HG03342 (cell line): ENCODE measurements at regions not wholly inside any gene's neighbourhood (a gene's known extent, or its start where the extent isn't known, plus 50 kb on each side); places are given as distances from the start of the nearest gene placed in this dataset.

Experiments used
- ATAC-seq: cut with Tn5 transposase; IDR thresholded peaks from one replicate; pipeline ENCODE4 v1.9.1; 2021; ENCODE audit warnings: mild to moderate bottlenecking, moderate library complexity; ENCODE audit not compliant: unreplicated experiment

DNA sequence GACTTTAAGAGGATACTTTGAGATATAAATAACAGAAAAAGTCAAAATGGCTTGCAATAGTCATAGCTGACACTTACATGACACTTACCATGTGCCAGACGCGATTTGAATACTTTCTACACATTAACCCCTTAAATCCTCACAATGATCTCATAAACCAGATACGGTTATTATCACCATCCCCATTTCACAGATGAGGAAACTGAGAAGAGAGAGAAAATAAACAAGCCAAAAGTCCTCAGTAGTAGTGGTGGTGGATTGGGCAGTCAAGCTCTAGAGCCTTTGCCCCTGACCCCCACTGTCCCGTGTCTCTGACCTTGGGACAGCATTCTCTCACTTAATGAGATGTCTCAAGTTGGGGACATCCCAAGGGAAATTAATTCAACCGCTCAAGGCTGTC, 105.2 kb upstream of the TAF1B start:
- no peak for ATAC-seq

DNA sequence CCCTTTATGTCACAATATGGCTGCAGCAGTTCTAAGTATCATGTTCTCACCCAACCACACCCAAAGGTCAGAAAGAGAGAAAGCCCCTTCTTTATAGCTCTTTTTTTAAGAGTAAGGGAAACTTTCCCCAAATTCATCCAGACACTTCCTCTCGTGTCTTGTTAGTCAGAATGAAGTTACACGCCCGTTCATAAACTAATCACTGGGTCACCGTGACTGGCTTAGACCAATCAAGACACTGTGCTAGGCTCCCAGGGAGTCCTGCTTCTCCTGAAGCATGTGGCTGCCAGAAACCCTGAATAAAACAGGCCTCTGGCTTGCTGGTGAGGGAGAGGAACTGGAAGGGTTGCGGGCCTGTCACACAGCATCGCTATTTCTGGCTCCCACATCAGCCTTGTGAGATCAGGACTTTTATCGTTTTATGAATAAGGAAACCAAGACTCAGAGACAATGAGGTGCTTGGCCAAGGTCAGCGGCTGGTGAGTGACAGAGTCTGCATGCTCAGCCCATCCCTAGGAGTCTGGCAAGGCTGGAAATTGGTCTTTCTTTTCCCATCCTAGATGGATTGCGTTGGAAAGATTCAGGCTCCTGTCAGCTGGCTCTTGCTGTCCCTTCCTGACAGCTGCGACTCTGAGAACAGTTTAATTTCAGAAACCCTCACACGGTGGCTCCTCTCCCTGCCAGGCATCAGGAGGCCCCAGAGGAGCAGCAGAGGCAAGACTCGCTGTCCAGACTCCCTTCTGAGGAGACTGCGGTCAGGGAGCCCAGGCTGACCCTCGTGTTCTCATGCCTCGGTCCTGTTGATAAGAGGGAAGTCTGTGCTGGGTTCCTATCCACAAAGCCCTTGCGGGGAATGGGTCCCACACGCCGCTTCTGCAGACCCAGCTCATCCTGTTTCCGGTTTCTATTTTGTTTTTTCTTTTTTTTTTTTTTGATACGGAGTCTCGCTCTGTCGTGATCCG, 104.5 kb upstream of the TAF1B start:
- no peak for ATAC-seq

DNA sequence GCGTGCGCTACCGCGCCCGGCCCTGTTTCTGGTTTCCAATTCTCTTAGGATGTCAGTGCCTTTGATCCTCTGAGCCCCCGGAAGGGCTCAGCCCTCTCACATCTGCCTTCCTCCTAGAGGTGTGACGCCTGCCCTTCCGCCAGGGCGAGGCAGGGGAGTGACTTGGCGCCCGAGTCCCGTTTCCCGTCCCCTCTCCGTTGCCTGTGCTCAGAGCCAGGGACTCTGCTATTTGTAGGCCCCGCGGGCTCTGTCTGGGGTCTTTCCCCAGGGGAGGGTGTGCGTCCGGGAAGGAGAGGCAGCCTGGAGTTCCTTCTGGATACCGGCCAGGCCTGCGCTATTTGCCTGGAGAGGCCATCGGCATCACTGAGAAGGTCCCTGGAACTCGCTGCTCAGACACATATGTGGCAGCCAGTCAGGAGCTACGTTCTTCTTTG, 103.7 kb upstream of the TAF1B start:
- no peak for ATAC-seq

DNA sequence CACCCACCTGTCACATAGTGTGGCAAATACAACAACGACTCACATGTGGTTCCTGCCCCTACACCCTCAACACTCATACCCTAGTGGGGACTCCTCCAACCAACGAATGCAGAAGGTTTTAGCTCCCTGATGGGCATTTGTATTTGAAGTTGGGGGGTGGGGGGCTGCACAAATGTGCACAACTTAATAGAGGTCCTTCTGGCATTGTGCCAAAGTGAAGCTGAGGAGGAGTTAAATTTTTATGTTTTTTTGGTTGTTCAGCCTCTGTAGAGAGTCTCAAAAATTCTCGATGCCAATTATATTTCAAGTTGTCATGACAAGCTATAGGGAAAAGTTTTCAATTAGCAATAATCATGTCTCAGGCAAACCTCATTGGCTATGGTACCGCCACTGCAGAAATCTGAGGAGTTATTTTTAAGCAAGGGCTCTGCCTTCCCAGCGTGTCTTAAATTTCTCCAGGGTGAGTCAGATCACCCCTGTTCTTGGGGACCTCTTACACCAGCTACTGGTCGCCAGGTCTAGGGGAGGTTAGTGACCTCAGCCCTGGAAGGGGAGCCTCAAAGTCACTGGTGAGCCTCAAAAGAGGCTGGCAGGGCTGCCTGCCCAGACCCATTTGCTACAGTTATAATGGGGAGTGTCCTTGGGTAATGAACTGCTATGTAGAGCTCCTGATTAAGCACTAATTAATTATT, 102.7 kb upstream of the TAF1B start:
- no peak for ATAC-seq

DNA sequence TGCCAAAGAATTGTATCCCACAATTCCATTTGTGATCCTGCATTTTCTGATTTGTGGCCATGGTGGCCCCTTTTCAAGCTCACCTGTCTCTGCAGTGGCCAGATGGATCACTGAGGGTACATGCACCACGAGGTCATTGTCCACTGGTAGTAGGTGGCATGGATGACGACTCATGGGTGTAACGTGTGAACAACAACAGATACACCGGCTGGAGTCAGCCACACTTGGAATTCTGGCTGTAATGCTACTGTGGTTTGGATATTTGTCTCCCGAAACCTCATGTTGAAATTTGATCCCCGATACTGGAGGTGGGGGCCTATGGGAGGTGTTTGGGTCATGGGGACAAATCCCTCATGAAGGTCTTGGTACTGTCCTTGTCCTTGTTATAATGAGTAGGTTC, 102.2 kb upstream of the TAF1B start:
- no peak for ATAC-seq

DNA sequence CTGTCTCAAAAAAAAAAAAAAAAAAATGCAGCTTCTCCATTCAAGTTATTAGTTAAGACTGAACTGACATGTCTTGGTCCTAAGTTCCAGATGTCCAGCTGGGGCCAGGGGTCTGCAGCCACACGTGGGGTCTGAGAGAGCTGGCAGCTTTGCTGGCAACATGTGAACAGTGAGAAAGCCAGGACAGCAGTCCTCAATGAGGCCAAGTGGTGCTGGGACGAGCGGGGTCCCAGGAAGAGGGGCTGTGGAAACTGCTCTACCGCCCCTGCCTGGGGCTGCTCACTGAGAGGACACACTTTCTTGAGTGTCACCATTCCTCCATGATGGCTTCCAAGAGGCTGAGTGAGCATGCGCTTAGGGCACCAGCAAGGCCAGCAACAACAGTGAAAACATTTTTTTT, 100.7 kb upstream of the TAF1B start:
- ATAC-seq, result no peak

DNA sequence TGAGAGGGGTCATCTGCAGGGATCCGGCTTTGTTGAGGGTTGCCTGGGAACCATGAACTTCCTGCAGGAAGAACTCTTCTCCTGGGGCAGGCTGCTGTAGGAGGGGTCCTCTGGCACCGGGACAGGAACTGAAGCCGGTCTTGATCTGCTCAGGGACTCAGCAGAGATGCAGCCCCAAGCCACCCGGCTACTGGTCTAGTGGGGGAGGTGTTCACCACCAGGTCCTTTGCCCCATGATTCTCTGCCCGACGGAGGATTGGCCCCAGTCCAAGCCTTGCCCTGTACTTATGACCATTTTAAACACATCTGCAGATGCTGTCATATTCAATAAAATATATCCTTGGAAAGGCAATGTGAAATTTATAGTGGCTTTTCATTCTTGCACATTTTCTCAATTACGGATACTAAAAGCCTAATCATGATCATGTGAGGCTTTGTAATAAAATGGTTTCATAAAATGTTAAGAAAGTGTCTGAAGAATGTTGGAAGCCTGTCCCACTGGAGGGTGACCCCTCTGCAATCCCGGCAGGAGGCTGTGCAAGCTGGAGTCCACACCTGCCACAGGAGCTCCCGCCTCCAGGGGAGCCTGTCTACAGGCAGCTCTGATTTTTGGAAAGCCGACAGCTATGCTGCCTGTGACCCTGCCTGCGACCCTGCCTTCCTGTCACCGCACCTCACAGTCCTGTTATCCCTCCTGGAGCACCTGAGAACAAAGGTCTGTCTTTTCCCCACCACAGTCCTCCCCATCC, 98.8 kb upstream of the TAF1B start:
- ATAC-seq, result no peak

DNA sequence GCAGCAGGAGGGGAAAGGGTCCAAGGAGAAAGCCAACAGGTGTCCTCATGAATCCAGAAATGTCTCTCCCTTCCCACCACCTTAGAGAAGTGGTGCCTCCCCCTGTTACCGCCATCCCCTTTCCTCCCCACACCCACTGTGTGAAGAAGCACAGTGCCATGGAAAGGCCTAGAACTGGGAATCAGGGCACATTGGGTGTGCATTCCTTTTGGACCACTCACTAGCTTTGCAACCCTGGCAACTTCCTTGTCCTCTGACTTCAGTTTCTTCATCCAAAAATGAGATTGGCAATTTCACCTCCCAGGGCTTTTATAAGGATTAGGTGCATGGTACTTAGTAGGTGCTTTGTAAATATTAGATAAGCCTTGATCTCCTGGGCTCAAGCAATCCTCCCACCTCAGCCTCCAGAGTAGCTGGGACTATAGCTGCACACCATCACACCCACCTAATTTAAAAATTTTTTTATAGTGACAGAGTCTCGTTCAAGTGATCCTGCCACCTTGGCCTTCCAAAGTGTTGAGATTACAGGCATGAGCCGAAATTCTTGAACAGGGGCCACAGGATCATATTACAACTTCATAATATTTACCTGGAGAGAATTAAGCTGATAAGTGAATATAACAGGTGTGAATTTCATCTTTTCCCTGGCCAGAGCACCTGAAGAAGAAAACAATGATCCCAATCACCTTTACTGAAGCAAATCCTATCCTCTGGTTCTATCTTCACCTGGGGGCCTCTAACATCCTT, 97.9 kb upstream of the TAF1B start:
- no peak for ATAC-seq

DNA sequence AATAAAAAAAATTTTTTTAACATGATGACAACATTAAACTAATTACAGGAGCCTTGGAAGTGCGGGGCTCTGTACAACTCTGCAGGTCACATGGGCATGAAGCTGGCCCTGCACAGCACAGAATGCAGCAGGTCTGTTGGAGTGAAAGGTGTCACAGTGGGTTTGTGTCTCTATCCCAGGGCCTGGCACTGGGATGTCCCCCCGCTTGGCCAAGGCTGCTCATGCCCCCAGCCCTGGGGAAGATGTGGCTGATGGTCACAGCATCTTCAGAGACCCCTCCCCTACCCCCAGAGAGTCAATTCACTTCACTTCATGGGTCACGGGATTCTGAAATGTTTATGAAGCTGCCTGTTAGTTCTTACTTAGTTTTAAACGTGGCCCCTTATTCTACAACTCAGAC, 95.9 kb upstream of the TAF1B start:
- ATAC-seq, result no peak

DNA sequence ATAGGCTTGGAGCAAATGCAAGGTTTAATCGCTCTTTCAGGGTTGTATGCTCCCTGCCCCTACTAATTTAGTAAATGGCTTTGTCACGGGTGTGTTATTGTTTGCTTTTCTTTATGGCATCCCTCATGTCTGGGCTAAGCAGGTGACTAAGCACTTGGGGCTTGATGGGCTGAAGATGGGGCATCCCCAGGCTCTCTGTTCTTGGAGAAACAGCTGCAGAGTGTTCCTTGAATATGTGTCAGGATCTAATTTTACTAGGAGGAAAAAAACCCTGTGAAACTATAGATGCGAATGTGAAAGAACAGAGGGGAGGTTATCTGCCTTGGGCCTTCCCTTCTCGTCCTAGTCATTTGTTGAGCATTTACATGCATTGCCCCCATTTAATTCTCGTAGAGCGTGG, 94.7 kb upstream of the TAF1B start:
- no peak for ATAC-seq

DNA sequence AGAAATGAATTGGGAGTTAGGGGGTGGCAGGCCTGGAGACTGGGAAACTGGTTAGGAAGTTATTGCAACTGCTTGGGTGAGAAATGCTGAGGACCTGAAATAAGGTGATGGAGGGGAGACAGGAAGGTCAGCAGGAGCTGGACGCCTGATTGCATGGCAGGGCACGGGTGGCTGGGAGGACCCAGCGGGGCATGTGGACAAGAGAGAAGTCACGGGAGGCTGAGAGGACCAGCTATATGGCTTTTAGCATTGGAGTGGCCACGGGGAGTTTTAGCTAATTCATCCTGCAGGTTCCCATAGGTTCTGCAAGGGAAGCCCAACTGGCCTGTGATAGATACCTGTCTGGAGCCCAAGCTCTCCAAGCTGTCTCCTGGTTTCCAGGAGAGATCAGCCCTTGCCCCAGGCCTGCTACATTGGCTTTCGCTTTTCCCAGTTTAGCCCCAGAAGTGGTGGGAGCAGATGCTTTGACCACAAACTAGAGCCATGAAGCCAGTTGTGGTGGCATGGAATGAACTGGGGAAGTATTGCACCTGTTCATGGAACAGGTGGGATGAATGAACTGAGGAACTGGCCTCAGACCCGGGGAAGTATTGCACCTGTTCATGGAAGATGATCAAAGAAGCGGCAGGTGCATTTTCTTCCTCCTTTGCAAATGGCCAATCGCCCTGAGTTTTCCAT, 93.6 kb upstream of the TAF1B start:
- ATAC-seq, result no peak

DNA sequence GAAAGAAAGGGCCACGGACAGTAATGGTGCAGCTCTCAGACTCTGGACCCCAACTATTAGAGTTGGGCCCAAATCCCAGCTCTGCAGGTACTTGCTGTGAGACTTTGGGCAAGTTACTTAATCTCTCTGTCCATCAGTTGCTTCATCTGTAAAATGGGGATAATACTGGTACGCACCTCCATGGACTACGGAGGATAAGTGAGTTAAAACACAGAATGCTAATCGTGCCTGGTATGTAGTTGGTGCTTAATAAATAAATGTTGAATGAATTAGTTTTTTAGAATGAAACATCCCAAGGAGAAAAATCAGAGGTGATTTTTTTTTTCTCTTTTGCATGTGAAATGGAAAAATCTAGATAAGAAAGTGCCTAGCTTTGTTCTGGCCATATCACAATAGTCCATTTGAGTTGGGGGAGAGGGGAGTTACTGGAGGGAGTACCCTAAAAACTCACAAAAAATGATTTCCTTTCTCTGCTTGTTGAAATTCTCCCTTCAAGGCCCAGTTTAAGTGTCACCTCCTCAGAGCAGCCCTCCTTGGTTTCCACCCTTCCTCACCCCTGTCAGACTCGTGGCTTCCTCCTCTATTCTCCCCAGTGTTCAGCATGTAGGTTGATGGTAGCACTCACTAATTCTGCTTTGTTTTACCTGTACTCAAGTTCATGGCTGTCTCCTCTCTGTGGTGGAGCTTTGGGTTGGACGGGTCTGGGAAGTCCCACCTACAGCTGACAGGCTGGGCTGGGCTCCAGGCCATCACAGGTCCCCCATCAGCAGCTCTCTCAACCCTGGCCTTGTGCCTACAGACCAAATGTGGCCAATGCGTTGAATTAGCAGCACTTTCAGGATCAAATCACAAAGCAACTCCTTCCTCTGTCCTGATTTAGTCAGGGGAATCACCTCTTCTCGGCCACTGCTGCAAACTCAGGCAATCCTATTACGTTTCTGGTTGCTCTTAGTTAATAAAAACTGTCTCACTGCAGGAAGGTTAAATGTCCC, 92.8 kb upstream of the TAF1B start:
- ATAC-seq, result no peak

DNA sequence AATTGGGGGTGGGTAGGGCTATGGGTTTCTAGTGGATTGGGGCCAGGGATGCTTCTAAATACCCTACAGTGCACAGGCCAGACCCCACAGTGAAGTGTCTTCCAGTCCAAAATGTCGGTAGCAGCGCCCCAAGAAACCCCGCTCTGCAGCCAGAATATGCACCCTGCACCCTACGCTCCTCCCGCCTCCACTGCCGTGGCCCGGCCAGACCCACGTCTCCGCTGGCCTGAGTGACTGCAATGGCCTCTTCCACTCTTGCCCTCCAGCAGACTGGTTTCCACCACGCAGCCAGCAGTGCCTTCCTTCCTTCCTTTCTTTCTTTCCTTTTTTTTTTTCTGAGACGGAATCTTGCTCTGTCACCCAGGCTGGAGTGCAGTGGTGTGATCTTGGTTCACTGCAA, 91.4 kb upstream of the TAF1B start:
- ATAC-seq, result no peak

DNA sequence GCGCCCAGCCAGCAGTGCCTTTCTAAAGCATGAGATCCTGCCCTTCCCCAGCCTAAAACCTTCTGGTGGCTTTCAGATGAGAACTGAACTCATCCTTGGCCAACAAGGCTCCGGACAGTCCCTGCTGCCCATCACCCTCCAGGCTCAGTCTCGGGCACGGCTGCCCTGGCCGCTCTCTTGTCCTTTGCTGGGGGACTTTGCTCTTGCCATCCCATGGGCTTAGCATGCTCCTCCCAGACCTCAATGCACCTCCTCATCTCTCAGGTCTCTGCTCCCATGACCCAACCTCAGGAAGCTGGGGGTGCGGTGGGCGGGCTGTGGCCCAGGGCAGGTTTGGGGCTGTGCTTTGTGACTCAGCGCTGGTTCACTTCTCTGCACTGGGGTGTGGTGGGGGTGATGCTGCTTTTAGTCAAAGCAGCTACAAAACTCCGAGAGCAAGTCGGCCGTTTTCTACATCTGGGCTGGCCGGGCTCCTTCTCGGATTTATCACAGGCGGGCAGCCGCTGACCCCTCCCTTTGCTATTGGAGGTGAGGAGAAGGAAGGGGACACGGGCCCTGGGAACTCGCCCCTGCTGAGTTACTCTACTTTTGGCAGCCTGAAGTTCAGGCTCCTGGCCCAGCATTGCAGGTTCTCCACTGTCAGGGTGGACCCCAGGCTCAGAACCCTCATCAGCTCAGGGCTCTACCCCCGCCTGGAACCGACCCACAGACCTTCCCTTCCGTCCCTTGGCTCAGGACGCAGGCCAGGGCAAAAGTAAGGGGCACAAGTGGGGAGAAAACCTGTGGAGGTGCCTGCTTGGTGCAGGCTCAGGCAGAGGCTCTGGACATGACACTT, 90.6 kb upstream of the TAF1B start:
- ATAC-seq, result no peak

DNA sequence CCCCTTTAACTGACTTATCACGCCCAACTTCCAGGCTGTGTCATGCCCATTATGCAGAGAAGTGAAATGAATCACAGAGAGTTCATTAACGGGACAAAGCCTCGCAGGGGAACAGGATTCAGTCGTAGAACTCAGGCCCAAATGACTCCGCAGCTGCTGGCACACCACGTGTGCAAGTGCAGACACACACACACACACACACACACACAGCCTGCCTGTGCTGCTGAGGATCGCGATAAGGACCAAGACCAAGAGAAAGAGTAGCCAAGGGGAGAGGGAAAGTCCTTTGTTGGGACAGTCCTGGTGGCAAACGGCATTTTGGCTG, 90.0 kb upstream of the TAF1B start:
- ATAC-seq, result peak; percentile 67

DNA sequence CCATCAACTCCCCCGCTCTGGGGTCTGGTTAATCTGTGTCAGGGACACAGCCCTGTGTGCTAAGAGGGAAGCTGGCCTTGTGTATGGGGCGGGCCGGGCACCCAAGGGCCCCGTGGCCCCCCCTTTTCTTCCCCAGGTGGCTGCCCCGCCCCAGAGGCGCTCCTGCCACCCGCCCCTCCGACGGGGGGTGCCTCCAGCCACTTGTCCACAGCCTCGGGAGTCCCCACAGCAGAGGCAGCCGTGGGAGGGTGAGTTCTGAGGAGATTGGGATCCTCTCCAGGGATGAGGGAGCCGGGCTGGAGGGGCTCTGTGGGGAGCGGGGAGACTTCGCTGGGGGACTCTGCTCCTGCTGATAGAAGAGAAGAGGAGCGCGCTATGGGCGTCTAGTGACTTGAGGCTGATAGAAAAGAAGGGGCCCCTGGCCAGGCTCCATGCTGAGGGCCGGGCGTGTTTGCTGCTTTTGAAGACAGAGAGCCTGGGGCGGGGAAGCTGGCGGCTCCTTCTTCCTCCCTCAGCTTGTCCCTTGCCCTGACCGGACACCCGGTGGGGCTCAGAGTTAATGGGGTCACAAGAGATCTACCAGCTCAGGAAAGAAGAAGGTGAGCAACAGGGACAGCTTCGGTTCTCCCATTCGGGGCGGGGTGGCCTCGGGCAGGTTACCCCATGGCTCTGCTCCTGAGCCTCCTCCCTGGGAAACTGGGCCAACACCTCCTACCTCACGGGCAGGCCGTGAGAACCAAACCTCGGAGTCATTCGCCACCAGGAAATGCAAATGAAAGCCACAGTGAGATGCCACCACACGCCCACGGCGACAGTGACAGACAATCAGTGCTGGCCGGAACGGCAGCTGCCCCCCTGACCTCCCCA, 89.4 kb upstream of the TAF1B start:
- ATAC-seq, result no peak

DNA sequence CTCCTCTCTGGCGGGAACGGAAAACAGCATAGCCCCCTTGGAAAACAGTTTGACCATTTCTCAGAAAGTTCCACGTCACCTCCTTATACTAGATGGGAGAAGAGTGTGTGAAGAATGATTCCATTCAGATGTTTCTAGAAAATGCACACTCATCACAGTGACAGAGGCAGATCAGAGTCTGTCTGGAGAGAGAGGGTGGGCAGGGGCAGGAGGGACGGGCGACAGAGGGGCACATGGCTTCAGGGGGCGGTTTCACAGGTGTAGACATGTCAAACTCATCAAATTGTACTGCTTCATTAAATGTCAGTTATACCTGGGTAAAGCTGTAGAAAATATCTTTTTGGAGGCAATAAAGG, 88.8 kb upstream of the TAF1B start:
- no peak for ATAC-seq

DNA sequence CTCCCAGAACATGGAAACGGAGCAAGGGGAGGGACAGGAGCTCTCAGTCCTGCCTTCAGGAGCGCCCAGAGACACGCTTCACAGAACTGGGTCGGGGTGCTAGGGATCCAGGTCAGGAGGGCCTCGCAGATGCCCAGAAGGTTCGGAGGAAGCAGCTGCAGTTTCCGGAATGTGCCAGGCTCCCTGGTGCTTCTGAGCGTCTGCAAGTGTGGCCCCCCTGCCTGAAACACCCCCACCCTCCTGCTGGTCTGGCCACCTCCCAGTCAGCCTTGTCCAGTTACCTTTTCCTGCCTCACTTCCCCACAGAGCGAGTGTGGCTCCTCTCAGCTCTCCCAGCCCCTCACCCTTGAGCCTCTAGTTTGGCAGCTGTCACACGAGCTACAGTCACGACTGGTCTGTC, 88.3 kb upstream of the TAF1B start:
- no peak for ATAC-seq
